HepG2 (cell line): ENCODE measurements at regions not wholly inside any gene's neighbourhood (a gene's known extent, or its start where the extent isn't known, plus 50 kb on each side); places are given as distances from the start of the nearest gene placed in this dataset.

Experiments used
- ATAC-seq: fragments of 200-7000 bp; cut with Tn5 transposase; 3 replicates; pipeline ENCODE4 v1.9.1; 2020; ENCODE audit warnings: mild to moderate bottlenecking, moderate library complexity
- BruUV-seq: library from RNA; stranded (reverse); fragments of 400-500 nt; replicated peaks from 2 replicates; lab custom pipeline; 2021; lab: Mats Ljungman, UMichigan
- CTCF ChIA-PET: fragments of 300-600 bp; formaldehyde crosslinking; extraction: SDS; loops from one replicate; lab custom pipeline; 2021; ENCODE audit warnings: low total read pairs, inconsistent platforms, low intra/inter-chr PET ratio; lab: Yijun Ruan, JAX
- POLR2A ChIA-PET: fragments of 350-600 bp; sonication (Branson Sonifier 250); formaldehyde crosslinking; loops from one replicate; lab custom pipeline; 2020; ENCODE audit warnings: antibody characterized with exemption, inconsistent platforms; lab: Yijun Ruan, JAX
- DNase-seq: peaks from one replicate; pipeline ENCODE4 v3.0.0-alpha.2; 2015; ENCODE audit warnings: low spot score
- FAIRE-seq: peaks from 3 replicates; lab custom pipeline; 2011; peaks lifted over from hg19 to GRCh38; lab: Jason Lieb, UNC
- H2AFZ ChIP-seq: one replicate; pipeline ENCODE4 v1.6.1; 2011; ENCODE audit warnings: low read length, inconsistent platforms
- H3K27ac ChIP-seq: fragments of 300-600 bp; 3 replicates; pipeline ENCODE4 v1.8.0; 2011; ENCODE audit warnings: mixed run types, mild to moderate bottlenecking, mixed read lengths, low read length, inconsistent platforms; ENCODE audit not compliant: insufficient read depth; ENCODE audit errors: extremely low read length
- H3K27me3 ChIP-seq, 2 experiments: fragments of 200-600 bp in 1 of 2; 2 replicates in 1 of 2; 3 replicates in 1 of 2; pipeline versions ENCODE4 v1.6.0 to v1.8.0; 2011; ENCODE audit warnings: low read length in 2 of 2, mild to moderate bottlenecking in 2 of 2, moderate library complexity in 2 of 2, inconsistent platforms in 1 of 2; ENCODE audit not compliant: insufficient read depth in 2 of 2, control insufficient read depth in 1 of 2
- H3K36me3 ChIP-seq, 2 experiments: fragments of 200-600 bp in 1 of 2; replicated peaks in 1 of 2; 2 replicates in 1 of 2; 3 replicates in 1 of 2; pipeline versions ENCODE4 v1.5.1 to v1.8.0; 2011; ENCODE audit warnings: low read length in 2 of 2, inconsistent platforms in 1 of 2; ENCODE audit not compliant: insufficient read depth in 2 of 2, control insufficient read depth in 1 of 2
- H3K4me1 ChIP-seq: 2 replicates; pipeline ENCODE4 v1.5.1; 2012; ENCODE audit warnings: low read length, inconsistent platforms; ENCODE audit not compliant: insufficient read depth
- H3K4me2 ChIP-seq: 2 replicates; pipeline ENCODE4 v1.6.0; 2011; ENCODE audit warnings: low read depth, low read length, inconsistent platforms
- H3K4me3 ChIP-seq, 3 experiments: fragments of 200-600 bp in 1 of 3; sonication (generic), shearing (Covaris generic) in 1 of 3; replicated peaks in 1 of 3; 2 replicates each; pipeline ENCODE4 v1.5.1; 2011 to 2016; ENCODE audit warnings: low read length in 3 of 3, inconsistent platforms in 2 of 3, low read depth in 2 of 3, mild to moderate bottlenecking in 2 of 3, control low read depth in 1 of 3, mixed read lengths in 1 of 3; ENCODE audit not compliant: insufficient read depth in 1 of 3
- H3K79me2 ChIP-seq: one replicate; pipeline ENCODE4 v1.6.1; 2011; ENCODE audit warnings: low read length, inconsistent platforms; ENCODE audit not compliant: insufficient read depth
- H3K9ac ChIP-seq: 2 replicates; pipeline ENCODE4 v1.6.0; 2011; ENCODE audit warnings: mild to moderate bottlenecking, low read depth, low read length, inconsistent platforms; ENCODE audit not compliant: insufficient read depth
- H3K9me3 ChIP-seq: 2 replicates; pipeline ENCODE4 v1.5.1; 2012; ENCODE audit warnings: mild to moderate bottlenecking, low read length
- H4K20me1 ChIP-seq: 2 replicates; pipeline ENCODE4 v1.6.0; 2011; ENCODE audit warnings: inconsistent platforms, mild to moderate bottlenecking, low read length, moderate library complexity; ENCODE audit not compliant: insufficient read depth
- ATF2 ChIP-seq: sonication (generic); formaldehyde crosslinking; IDR thresholded peaks from 2 replicates; pipeline ENCODE4 v1.4.0; 2020; ENCODE audit warnings: missing genetic modification reagents
- ELF1 ChIP-seq: sonication (generic); formaldehyde crosslinking; IDR thresholded peaks from 2 replicates; pipeline ENCODE4 v1.4.0; 2020; ENCODE audit warnings: missing genetic modification reagents
- KMT2A ChIP-seq: sonication (generic); formaldehyde crosslinking; IDR thresholded peaks from 2 replicates; pipeline ENCODE4 v1.4.0; 2020; ENCODE audit warnings: missing genetic modification reagents
- MAF1 ChIP-seq: sonication (generic); formaldehyde crosslinking; IDR thresholded peaks from 2 replicates; pipeline ENCODE4 v1.5.0; 2020; ENCODE audit warnings: missing genetic modification reagents, borderline replicate concordance
- PCBP2 ChIP-seq: fragments of 200-400 bp; formaldehyde crosslinking; optimal IDR thresholded peaks from 2 replicates; pipeline ENCODE3; 2018; ENCODE audit warnings: low read length, low read depth; ENCODE audit not compliant: poor library complexity, severe bottlenecking
- RFX5 ChIP-seq: IDR thresholded peaks from 2 replicates; pipeline ENCODE4 v1.6.1; 2011; ENCODE audit warnings: low read depth, low read length, improper control_type of control experiment
- SMAD9 ChIP-seq: sonication (generic); formaldehyde crosslinking; IDR thresholded peaks from 2 replicates; pipeline ENCODE4 v1.5.1; 2020; ENCODE audit warnings: mild to moderate bottlenecking, missing genetic modification reagents
- TAF1 ChIP-seq: sonication (generic); formaldehyde crosslinking; IDR thresholded peaks from 2 replicates; pipeline ENCODE4 v1.4.0; 2020; ENCODE audit warnings: missing genetic modification reagents
- TFDP2 ChIP-seq: sonication (generic); formaldehyde crosslinking; IDR thresholded peaks from 2 replicates; pipeline ENCODE4 v1.4.0; 2020; ENCODE audit warnings: missing genetic modification reagents
- ZBTB14 ChIP-seq: sonication (generic); formaldehyde crosslinking; IDR thresholded peaks from 2 replicates; pipeline ENCODE4 v1.4.0; 2020; ENCODE audit warnings: missing genetic modification reagents
- ZFP91 ChIP-seq: sonication (generic); formaldehyde crosslinking; IDR thresholded peaks from 2 replicates; pipeline ENCODE4 v1.9.0; 2022; ENCODE audit warnings: missing genetic modification reagents, mild to moderate bottlenecking, borderline replicate concordance
- ZNF121 ChIP-seq: sonication (generic); formaldehyde crosslinking; IDR thresholded peaks from 2 replicates; pipeline ENCODE4 v1.5.0; 2020; ENCODE audit warnings: mild to moderate bottlenecking, missing genetic modification reagents
- ZNF619 ChIP-seq: sonication (generic); formaldehyde crosslinking; IDR thresholded peaks from 2 replicates; pipeline ENCODE4 v1.4.0; 2020; ENCODE audit warnings: mild to moderate bottlenecking, missing genetic modification reagents
- ZNF775 ChIP-seq: sonication (generic); formaldehyde crosslinking; IDR thresholded peaks from 2 replicates; pipeline ENCODE4 v1.4.0; 2020; ENCODE audit warnings: missing genetic modification reagents, mild to moderate bottlenecking, moderate library complexity, borderline replicate concordance
- WGBS: methylation state at CpG from one replicate; pipeline ENCODE4 v1.1.6; 2017; ENCODE audit warnings: low lambda C conversion rate; 5-methylcytosine and 5-hydroxymethylcytosine counted together
- in situ Hi-C: cut with HindIII; loops from 2 replicates; pipeline ENCODE4 v1.10.0; 2017; ENCODE audit warnings: low pct_unique_long_range_greater_than_20kb; ENCODE audit not compliant: extremely low pct_ligation_motif_present
- intact Hi-C: fragments of 100-400 bp; cut with micrococcal nuclease; formaldehyde crosslinking; loops from one replicate; pipeline ENCODE4 v1.10.0; 2022; ENCODE audit not compliant: unreplicated experiment

- no peak for DNase-seq
- intact Hi-C loops (no loop called here), in situ Hi-C loops (no loop called here)
- no TSS peak for BruUV-seq
- H2AFZ ChIP-seq: no peak overlapping the region
- ATAC-seq: no peak
- peaks cover 32% of the 10 kb centered on the region for H3K9me3 ChIP-seq
- no peak overlapping the region for H3K27ac ChIP-seq
- no peaks in the 10 kb centered on the region; a peak in 1 of 5 replicates for H3K27me3 ChIP-seq
- no peak for FAIRE-seq
- ChIA-PET CTCF (no interaction called here), POLR2A (no interaction called here)
- H3K4me3 ChIP-seq: no peak overlapping the region
- no peaks in the 10 kb centered on the region for H3K4me1 ChIP-seq
- H4K20me1 ChIP-seq: no peaks in the 10 kb centered on the region
- no peak overlapping the region for H3K9ac ChIP-seq
- no peaks in the 10 kb centered on the region for H3K79me2 ChIP-seq
- H3K36me3 ChIP-seq: no peaks in the 10 kb centered on the region
- WGBS: 6% methylated on average over 1 of the region's 1 CpG
- TF ChIP-seq PCBP2 (no peak), MAF1 (CRISPR knock-in tag) (no peak), KMT2A (CRISPR knock-in tag) (no peak), SMAD9 (CRISPR knock-in tag) (no peak), ZNF775 (CRISPR knock-in tag) (no peak), ATF2 (CRISPR knock-in tag) (no peak), TAF1 (CRISPR knock-in tag) (no peak), ZBTB14 (CRISPR knock-in tag) (no peak), ZFP91 (CRISPR knock-in tag) (no peak), RFX5 (no peak), ELF1 (CRISPR knock-in tag) (no peak), ZNF121 (CRISPR knock-in tag) (no peak), TFDP2 (CRISPR knock-in tag) (no peak), ZNF619 (CRISPR knock-in tag) (no peak)
- no peak overlapping the region for H3K4me2 ChIP-seq
Measured at GRCh38 chr3:110296885-110297284, 774.7 kb upstream of the NECTIN3 start.
